ENCODE measurements at regions not wholly inside any gene's neighbourhood (a gene's known extent, or its start where the extent isn't known, plus 50 kb on each side); places are given as distances from the start of the nearest gene placed in this dataset.

GRCh38 chr12:91914701-91915100 lies 230.9 kb downstream of the BTG1 start:
- DNase-seq, result no peak

DNA sequence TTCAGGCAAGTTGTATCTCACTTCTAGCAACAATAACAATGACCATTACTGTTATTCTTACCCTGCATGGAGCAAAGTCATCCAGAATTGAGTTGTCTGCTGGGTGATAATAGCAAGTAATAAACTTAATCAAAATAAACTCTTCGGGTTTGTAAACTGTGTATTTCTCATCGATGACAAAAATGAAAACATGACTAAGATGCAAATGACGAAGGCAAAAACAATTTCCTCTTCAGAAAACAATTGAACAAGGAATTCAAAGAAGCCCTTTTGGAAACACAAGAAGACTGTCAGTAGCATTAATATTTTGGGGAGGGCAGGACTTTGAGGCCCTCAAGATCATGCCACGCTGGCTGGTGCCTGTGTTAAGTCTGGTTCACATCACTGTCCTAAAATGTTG lies 232.0 kb downstream of the BTG1 start:
- DNase-seq, result no peak

DNA sequence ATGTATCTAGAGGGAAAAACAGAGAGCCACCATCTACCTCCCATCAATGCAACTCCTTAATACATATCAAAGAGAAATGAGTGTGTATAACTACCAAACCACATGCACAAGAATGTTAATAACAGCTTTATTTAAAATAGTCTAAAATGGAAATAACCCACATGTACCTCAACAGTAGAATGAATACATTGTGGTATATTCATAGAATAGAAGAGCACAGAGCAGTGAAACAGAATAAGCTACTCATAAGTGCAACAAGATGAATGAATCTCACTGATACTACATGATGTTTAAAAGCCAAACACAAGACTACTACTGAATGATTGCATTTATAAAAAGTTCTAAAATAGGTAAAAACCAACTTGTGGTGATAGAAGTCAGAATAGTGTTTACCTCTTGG lies 232.5 kb downstream of the BTG1 start:
- no peak for DNase-seq

GRCh38 chr12:91912178-91912577 lies 233.5 kb downstream of the BTG1 start:
- no peak for DNase-seq

DNA sequence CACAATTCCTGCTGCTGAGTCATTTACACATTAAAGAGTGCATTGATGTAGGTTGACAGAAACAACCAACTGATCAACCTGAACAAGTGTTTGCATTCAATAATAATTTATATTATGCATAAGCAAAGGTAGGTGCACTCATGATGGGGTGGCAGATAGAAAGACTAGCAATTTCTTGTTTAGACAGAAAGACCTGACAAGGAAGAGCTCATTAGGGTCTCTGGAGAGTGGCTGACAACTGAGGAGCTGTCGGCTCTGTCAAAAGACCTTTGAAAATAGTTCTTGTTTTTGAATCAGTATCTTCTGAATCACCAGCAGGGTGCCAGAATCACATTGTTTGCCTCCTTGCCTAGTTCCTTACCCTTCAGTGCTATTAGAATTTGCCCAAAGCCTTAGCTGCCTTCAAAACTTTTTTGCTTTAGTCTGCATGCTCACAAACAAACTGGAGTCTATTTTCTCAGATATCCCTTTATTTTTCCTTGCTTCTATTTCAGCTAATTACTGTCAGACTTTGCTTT lies 234.7 kb downstream of the BTG1 start:
- DNase-seq, result no peak

DNA sequence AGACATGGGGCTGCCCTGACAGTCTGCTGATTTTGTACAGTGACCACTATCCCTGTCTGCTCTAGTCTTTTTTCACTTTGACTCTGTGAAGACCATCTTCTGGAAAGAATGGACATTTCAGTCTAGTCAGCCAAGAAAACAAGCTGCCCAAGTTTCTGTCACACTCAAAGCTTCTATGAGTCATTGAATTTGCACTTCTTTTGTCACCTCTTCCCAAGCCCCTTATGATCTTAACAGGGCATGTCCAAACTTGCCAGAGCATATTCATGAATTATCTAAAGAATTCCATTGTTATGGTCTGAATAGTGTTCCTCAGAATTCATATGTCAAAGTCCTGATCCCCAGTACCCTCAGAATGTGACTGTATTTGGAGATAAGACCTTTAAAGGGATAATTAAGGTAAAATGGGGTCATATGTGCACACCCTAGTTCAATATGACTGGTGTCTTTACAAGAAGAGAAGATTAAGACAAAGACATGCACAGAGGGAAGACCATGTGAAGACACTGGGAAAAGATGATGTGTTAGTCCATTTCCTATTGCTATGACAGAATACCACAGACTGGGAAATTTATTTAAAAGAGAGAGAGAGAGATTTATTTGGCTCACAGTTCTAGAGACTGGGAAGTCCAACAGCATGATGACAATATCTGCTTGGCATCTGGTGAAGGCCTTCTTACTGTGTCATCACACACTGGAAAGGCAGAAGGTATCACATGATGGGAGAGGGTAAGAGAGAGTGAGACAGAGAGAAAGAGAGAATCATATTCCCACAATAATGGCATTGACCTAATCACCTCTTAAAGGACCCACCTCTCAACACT lies 242.6 kb downstream of the BTG1 start:
- DNase-seq, result no peak

DNA sequence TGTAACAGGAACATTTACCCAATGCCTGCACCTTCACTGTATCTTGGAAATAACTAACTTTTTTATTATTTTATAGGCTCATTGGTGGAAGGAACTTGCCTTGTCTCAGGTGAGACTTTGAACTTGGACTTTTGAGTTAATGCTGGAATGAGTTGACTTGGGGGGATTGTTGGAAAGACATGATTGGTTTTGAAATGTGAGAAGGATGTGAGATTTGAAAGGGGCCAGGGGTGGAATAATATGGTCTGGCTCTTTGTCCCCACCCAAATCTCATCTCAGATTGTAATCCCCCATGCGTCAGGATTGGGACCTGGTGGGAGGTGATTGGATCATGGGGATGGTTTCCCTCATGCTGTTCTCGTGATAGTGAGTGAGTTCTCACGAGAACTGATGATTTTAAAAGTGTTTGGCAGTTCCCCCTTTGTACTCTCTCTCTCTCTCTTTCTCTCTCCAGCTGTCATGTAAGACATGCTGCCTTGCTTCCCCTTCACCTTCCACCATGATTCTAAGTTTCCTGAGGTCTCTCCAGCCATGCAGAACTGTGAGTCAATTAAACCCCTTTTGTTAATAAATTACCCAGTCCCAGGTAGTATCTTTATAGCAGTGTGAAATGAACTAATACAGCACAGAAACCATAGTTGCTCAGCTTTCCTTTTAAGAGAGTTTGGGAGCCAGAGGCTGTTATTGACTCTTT lies 244.1 kb downstream of the BTG1 start:
- DNase-seq, result no peak

- no peak for DNase-seq
Measured at GRCh38 chr12:91900971-91901370, 244.7 kb downstream of the BTG1 start.

- DNase-seq, result no peak
Measured at GRCh38 chr12:91899056-91899455, 246.6 kb downstream of the BTG1 start.

- no peak for DNase-seq
Measured at GRCh38 chr12:91897025-91897515, 248.6 kb downstream of the BTG1 start.

DNA sequence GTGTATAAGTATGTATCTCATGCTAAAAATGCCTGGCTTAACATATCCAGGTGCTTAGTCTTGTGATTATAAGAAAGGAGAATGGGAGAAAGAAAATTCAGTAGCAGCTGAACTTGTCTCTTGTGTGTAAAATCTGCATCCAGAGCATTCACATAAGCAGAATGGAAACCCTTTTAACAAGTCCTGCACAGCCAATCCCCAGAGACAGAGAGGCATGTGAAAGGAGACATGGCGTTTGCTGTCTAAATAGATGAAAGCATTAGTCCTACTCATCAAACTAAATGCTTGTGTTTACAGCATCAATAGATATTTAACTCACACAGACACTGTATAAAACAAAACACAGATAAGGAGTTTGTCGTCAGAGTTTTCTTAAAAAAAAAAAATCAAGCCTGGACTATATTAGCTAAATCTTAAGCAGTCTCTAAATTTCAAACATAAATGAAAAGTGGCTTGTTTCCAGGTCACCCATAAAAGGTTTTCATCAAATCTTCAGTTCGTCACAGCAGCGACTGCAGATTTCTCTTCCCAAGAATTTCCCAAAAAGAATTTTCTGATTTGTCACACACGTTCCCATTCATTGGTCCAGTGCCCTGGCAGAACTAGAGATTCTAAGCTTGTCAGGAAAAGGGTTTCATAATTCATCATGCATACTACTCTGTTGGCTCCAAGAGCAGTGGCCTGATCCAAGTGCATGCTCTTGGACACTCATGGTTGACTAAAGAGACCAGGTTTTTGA lies 249.2 kb downstream of the BTG1 start:
- no peak for DNase-seq

DNA sequence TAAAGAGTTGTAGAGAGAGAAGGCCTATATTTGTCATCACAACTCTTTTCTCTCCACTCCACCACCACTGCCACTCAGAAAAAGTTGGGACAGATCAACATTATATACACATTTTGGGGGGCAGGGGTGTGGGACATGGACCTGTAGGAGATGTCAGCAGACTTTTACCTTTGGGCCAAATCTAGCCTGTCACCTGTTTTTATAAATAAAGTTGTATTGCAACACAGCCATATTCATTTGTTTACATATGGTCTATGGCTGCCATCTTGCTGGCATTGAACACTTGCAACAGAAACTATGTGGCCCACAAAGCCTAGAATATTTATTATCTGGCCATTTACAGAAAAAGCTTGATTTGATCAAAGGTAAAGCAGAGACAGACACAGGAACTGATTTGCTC lies 250.7 kb downstream of the BTG1 start:
- no peak for DNase-seq

DNA sequence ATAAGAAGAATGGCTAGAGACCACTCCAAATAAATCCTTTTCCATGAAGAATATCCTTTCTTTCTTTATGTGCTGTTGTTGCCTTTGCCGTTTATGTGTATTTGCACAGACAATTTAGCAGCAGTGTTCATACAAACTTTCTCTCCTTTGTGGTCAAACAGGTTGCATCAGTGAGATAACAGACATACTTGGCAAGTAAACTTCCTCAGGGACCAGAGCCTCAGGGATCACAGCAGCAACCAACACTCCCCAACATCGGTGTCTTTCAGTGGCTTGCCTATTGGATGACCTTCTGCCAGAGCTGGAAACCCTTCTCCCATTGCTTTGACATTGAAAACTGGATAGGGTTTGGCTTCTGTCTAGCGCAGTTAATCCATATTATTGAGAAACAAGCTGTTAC lies 252.2 kb downstream of the BTG1 start:
- DNase-seq, result no peak

- no peak for DNase-seq
Measured at GRCh38 chr12:91892081-91892855, 253.4 kb downstream of the BTG1 start.

GRCh38 chr12:91890742-91891141 lies 254.9 kb downstream of the BTG1 start:
- no peak for DNase-seq

DNA sequence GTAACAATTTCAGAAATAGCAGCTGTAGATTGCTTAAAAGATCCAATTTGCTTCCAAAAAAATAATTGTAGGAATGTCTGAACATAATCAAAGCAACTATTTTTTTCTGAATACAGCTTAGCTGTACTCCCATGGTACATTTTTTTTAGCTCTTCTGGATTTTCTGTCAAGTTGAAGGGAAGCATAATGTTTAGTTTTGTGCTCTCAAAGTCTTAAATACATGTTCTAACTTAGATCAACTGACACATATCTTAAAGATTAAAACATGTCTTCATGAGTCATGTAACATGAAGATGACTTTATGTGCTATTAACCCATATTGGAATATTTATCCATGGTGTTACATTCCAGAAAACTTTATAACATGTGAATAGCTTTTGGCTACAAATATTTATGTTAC lies 255.7 kb downstream of the BTG1 start:
- no peak for DNase-seq

GRCh38 chr12:91889059-91889458 lies 256.6 kb downstream of the BTG1 start:
- DNase-seq, result no peak

- no peak for DNase-seq
Measured at GRCh38 chr12:91887957-91888356, 257.7 kb downstream of the BTG1 start.

DNA sequence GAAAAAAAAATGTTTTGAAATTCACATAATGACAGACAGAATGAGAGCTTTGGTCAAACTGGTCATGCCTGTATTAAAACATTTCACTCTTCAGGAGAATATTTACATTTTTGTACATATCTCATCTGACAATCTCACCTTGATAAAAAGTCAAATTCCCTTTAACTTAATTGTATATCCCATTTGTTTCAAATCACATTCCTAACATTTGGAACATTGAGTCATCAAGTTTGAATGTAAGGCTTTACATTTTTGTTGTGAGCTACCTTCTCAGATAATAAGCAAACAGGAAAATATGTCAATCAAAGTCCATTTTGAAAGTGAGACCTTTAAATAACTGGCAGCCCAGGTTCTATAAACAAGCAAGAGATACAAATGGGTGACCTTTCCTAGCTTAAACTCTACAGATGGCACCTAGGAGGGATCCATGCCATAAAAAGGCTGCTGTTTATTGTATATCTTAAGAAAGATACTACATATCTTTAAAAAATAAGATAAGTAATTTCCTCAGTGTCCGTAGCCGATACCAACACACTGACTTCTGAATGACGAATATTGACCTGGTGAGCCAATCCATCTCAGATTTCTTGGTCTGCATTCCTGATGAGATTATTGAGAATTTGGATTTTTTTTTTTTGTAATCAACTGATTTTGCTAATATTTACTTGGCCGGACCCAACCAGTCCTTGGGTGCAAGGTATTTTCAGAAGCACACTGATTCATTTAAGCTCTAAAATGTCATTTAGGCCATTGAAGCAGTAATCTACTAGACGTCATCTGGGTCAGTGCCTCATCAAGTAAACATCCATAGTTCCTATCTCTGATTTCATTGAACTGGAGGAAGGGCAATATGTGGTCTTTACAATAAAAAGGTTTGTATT lies 259.6 kb downstream of the BTG1 start:
- DNase-seq, result no peak

DNA sequence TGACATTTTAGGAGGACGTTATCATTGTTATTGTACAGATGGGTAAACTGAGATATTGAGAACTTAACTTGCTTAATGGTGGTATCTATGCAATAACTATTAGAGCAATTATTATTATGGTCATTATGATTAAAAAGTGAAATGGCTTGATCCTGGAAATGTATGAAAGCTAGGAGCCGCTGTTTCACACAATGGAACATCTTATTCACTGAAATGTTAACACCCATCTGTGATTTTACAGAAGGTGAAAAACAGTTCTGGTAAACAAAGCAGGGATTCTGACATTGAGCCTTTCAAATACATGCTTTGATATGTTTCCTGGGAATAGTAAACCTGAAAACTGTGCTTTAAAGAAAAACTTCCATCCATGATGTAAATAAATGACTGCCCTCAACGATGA lies 261.4 kb downstream of the BTG1 start:
- DNase-seq, result no peak

DNA sequence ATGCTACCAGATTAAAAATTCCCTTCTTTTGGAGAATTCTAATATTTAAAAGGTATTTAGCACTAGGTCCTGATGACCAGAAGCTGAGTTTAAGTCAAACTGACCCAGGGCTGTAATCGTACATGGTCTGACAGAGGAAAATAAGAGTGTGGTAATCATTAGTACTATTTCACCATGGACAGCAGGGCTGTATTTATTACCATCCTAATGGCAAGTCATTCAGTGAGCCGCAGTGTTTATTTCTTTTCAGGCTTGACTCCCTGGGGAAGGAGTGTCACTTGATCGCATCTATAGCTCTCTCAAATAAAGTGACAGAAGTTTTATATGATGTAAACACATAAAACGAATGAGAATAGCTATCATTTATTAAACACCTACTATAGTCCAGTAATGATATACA lies 261.8 kb downstream of the BTG1 start:
- no peak for DNase-seq

DNA sequence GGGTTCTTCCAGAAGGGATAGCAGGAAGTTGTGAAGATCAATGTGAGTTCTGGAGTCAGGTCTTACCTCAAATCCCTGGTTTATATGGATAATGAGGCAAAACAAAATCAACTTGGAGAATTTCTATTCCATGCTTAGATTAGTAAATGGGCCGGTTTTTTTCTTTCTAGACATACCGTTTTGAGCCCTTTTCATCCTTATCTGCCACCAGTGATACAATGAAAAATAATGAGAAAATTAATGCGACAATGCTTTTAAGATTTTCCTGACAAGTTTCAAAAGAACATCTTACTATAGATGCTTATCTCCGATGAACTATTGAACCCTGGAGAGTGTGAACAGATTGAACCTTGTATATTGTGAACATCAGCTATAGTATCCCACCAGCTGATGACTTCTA lies 262.7 kb downstream of the BTG1 start:
- DNase-seq, result no peak
